ENCODE measurements at regions not wholly inside any gene's neighbourhood (a gene's known extent, or its start where the extent isn't known, plus 50 kb on each side); places are given as distances from the start of the nearest gene placed in this dataset.

DNA sequence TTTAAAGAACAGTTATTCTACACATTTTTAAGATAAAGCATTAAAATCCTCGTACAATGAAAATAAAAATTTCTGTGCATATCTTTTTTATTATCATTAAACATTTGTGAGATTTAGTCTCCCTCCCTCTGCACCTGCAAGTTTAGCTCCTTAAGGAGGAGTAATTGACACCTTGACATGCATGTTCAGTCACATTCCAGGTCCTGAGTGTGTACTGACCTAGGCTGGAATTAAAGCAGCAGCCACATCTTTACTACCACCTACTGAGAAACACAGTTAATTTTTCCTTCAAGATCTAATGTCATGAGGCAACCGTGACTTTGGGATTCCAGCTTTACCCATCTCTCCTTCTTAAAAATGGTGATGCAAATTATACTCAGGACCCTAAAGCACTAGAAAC lies 123.1 kb upstream of the FREM2 start:
- Histone ChIP-seq H3K9ac (ENCODE audit: control insufficient read depth, insufficient read depth, low read length) (no peak overlapping the region), H3K4me1 (ENCODE audit: control insufficient read depth, insufficient read depth, low read length) (no peaks in the 10 kb centered on the region), H3K4me2 (ENCODE audit: control insufficient read depth, insufficient read depth) (no peak overlapping the region), H2AFZ (ENCODE audit: control insufficient read depth, low read depth, low read length) (no peak overlapping the region), H3K4me3 (no peak overlapping the region), H4K20me1 (ENCODE audit: control insufficient read depth, insufficient read depth) (no peaks in the 10 kb centered on the region), H3K27me3 (replicated peaks in 1 of 2; ENCODE audit: control insufficient read depth in 2 of 2, insufficient read depth in 2 of 2, low read length in 1 of 2) (no peaks in the 10 kb centered on the region), H3K79me2 (ENCODE audit: control insufficient read depth, insufficient read depth, low read length) (no peaks in the 10 kb centered on the region), H3K27ac (ENCODE audit: control insufficient read depth, insufficient read depth) (no peak overlapping the region), H3K9me3 (replicated peaks; ENCODE audit: control insufficient read depth, insufficient read depth, low read length) (no peaks in the 10 kb centered on the region), H3K36me3 (ENCODE audit: control insufficient read depth in 2 of 2, insufficient read depth in 2 of 2, low read length in 1 of 2) (no peaks in the 10 kb centered on the region)
- FAIRE-seq: no peak
- ChIA-PET SMC1A (ENCODE audit: uncharacterized antibody, unreplicated experiment) (no interaction called here), RAD21 (ENCODE audit: unreplicated experiment) (no interaction called here), CTCF (no interaction called here), POLR2A (no interaction called here)
- TF ChIP-seq FOXM1 (IDR thresholded peaks at IDR 0.05; ENCODE audit: low read depth, low read length) (no peak), NRF1 (conservative IDR thresholded peaks at IDR 0.05; ENCODE audit: low read depth, low read length) (no peak), IKZF1 (conservative IDR thresholded peaks at IDR 0.05) (no peak), JUND (IDR thresholded peaks at IDR 0.05; ENCODE audit: low read depth, low read length) (no peak)
- TF ChIP-seq, protein P1, sequence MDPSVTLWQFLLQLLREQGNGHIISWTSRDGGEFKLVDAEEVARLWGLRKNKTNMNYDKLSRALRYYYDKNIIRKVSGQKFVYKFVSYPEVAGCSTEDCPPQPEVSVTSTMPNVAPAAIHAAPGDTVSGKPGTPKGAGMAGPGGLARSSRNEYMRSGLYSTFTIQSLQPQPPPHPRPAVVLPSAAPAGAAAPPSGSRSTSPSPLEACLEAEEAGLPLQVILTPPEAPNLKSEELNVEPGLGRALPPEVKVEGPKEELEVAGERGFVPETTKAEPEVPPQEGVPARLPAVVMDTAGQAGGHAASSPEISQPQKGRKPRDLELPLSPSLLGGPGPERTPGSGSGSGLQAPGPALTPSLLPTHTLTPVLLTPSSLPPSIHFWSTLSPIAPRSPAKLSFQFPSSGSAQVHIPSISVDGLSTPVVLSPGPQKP (IDR thresholded peaks at IDR 0.05; ENCODE audit: low read depth, low read length): no peak
- TF ChIP-seq, protein P2, sequence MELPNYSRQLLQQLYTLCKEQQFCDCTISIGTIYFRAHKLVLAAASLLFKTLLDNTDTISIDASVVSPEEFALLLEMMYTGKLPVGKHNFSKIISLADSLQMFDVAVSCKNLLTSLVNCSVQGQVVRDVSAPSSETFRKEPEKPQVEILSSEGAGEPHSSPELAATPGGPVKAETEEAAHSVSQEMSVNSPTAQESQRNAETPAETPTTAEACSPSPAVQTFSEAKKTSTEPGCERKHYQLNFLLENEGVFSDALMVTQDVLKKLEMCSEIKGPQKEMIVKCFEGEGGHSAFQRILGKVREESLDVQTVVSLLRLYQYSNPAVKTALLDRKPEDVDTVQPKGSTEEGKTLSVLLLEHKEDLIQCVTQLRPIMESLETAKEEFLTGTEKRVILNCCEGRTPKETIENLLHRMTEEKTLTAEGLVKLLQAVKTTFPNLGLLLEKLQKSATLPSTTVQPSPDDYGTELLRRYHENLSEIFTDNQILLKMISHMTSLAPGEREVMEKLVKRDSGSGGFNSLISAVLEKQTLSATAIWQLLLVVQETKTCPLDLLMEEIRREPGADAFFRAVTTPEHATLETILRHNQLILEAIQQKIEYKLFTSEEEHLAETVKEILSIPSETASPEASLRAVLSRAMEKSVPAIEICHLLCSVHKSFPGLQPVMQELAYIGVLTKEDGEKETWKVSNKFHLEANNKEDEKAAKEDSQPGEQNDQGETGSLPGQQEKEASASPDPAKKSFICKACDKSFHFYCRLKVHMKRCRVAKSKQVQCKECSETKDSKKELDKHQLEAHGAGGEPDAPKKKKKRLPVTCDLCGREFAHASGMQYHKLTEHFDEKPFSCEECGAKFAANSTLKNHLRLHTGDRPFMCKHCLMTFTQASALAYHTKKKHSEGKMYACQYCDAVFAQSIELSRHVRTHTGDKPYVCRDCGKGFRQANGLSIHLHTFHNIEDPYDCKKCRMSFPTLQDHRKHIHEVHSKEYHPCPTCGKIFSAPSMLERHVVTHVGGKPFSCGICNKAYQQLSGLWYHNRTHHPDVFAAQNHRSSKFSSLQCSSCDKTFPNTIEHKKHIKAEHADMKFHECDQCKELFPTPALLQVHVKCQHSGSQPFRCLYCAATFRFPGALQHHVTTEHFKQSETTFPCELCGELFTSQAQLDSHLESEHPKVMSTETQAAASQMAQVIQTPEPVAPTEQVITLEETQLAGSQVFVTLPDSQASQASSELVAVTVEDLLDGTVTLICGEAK (IDR thresholded peaks at IDR 0.05; ENCODE audit: borderline replicate concordance): no peak
- no peak for DNase-seq (ENCODE audit: low read depth, low spot score)
- in situ Hi-C loops (cut with MboI) (no loop called here), intact Hi-C loops (cut with micrococcal nuclease; ENCODE audit: unreplicated experiment) (no loop called here)
- ATAC-seq: no peak
- BruUV-seq (replicated peaks): no TSS peak
- 21% methylated on average over 2 of the region's 2 CpGs for WGBS (ENCODE audit: insufficient coverage, insufficient replicate concordance, low lambda C conversion rate, missing lambda C conversion rate)

Measured in GM12878 (cell line).